HepG2 (cell line): ENCODE measurements at regions not wholly inside any gene's neighbourhood (a gene's known extent, or its start where the extent isn't known, plus 50 kb on each side); places are given as distances from the start of the nearest gene placed in this dataset.

ENCODE experiments used
- CREM ChIP-seq, 2 experiments: sonication (generic) in 1 of 2; formaldehyde crosslinking in 1 of 2; IDR thresholded peaks; 2 replicates each; pipeline versions ENCODE4 v1.4.0 to v1.6.1; 2016 to 2020; ENCODE audit warnings: antibody characterized with exemption in 1 of 2, mild to moderate bottlenecking in 1 of 2, missing genetic modification reagents in 1 of 2
- CTCF ChIP-seq: sonication (generic); formaldehyde crosslinking; IDR thresholded peaks from 2 replicates; pipeline ENCODE4 v1.5.0; 2020; ENCODE audit warnings: mild to moderate bottlenecking, missing genetic modification reagents, moderate library complexity
- ERF ChIP-seq: IDR thresholded peaks from 2 replicates; pipeline ENCODE4 v1.6.1; 2018; ENCODE audit warnings: missing biosample characterization, missing genetic modification reagents
- GLI4 ChIP-seq: sonication (generic); formaldehyde crosslinking; IDR thresholded peaks from 2 replicates; pipeline ENCODE4 v1.5.1; 2020; ENCODE audit warnings: missing genetic modification reagents, mild to moderate bottlenecking, moderate library complexity, borderline replicate concordance
- KLF12 ChIP-seq: sonication (generic); formaldehyde crosslinking; IDR thresholded peaks from 2 replicates; pipeline ENCODE4 v1.4.0; 2020; ENCODE audit warnings: missing genetic modification reagents, borderline replicate concordance
- ONECUT2 ChIP-seq: sonication (generic); formaldehyde crosslinking; IDR thresholded peaks from 2 replicates; pipeline ENCODE4 v1.4.0; 2020; ENCODE audit warnings: missing genetic modification reagents
- POLR2A ChIP-seq, 2 experiments: IDR thresholded peaks; 2 replicates each; pipeline ENCODE4 v1.6.1; 2011; ENCODE audit warnings: low read depth in 2 of 2, low read length in 2 of 2, mild to moderate bottlenecking in 1 of 2, moderate library complexity in 1 of 2; ENCODE audit not compliant: insufficient read depth in 1 of 2
- POLR2AphosphoS5 ChIP-seq: IDR thresholded peaks from 2 replicates; pipeline ENCODE4 v1.6.1; 2012; ENCODE audit warnings: low read depth, low read length
- STAT6 ChIP-seq: sonication (generic); formaldehyde crosslinking; IDR thresholded peaks from 2 replicates; pipeline ENCODE4 v1.4.0; 2020; ENCODE audit warnings: missing genetic modification reagents, mild to moderate bottlenecking, borderline replicate concordance

GRCh38 chr16:86065711-86066110 lies 166.7 kb downstream of the IRF8 start:
- TF ChIP-seq ERF (CRISPR knock-in tag) (no peak), STAT6 (CRISPR knock-in tag) (no peak), CREM (IDR thresholded peaks at IDR 0.05) (no peak), CREM (CRISPR knock-in tag; IDR thresholded peaks at IDR 0.05) (no peak), KLF12 (CRISPR knock-in tag) (no peak), GLI4 (CRISPR knock-in tag) (no peak), CTCF (CRISPR knock-in tag) (no peak), POLR2AphosphoS5 (no peak), POLR2A (IDR thresholded peaks at IDR 0.05; ENCODE audit: insufficient read depth in 1 of 2, low read depth in 2 of 2, low read length in 2 of 2) (no peak), ONECUT2 (CRISPR knock-in tag) (no peak)
